ENCODE measurements at regions not wholly inside any gene's neighbourhood (a gene's known extent, or its start where the extent isn't known, plus 50 kb on each side); places are given as distances from the start of the nearest gene placed in this dataset.

- no peak overlapping the region for H3K4me3 ChIP-seq (ENCODE audit: insufficient read depth, low read depth, low read length)
- H2BK5ac ChIP-seq (ENCODE audit: low read depth, low read length, poor library complexity, severe bottlenecking) = no peak overlapping the region
- H2BK20ac ChIP-seq (ENCODE audit: low read depth, low read length) = no peak overlapping the region
- no peak overlapping the region for H3K14ac ChIP-seq (replicated peaks; ENCODE audit: low read depth, low read length)
- H3K23ac ChIP-seq (ENCODE audit: low read depth, low read length) = no peak overlapping the region
- H3K9ac ChIP-seq (ENCODE audit: low read depth, low read length) = no peak overlapping the region
- H3K4me1 ChIP-seq (ENCODE audit: control insufficient read depth, insufficient read depth, low read length) = peaks cover 2% of the 10 kb centered on the region; the same call in 1 of the 2 replicates
- no peak overlapping the region for H2BK15ac ChIP-seq (ENCODE audit: low read depth, low read length)
- no peak overlapping the region for H3K4me2 ChIP-seq (ENCODE audit: low read depth, low read length)
- dilution Hi-C loops (cut with HindIII; ENCODE audit: low sequenced_read_pairs, unreplicated experiment) (no loop called here), intact Hi-C loops (cut with micrococcal nuclease) (no loop called here), in situ Hi-C loops (cut with MboI; ENCODE audit: low sequenced_read_pairs) (no loop called here)
- DNase-seq (peak; percentile 15), ATAC-seq (ENCODE audit: low read depth) (peak; percentile 36)
- H4K5ac ChIP-seq (ENCODE audit: low read depth, low read length) = no peak overlapping the region
- no peak overlapping the region for H4K8ac ChIP-seq (ENCODE audit: low read depth in 2 of 2, low read length in 2 of 2)
- H3K9me3 ChIP-seq (ENCODE audit: control insufficient read depth, insufficient read depth, low read length) = no peaks in the 10 kb centered on the region
- H3K9me1 ChIP-seq (ENCODE audit: insufficient read depth, low read length) = no peaks in the 10 kb centered on the region
- no peak overlapping the region for H4K91ac ChIP-seq (ENCODE audit: insufficient read depth, low read depth, low read length)
- H3K79me1 ChIP-seq (ENCODE audit: low read depth in 1 of 2, low read length in 2 of 2) = no peaks in the 10 kb centered on the region
- peak overlapping the region; percentile 54 for H2AFZ ChIP-seq (replicated peaks; ENCODE audit: low read length, poor library complexity)
- no TSS peak for BruUV-seq (replicated peaks)
- no peak overlapping the region for H2BK120ac ChIP-seq (ENCODE audit: low read depth, low read length)
- H3K56ac ChIP-seq (ENCODE audit: extremely low read depth, insufficient read depth, low read length) = no peak overlapping the region
- H3K18ac ChIP-seq (ENCODE audit: low read depth, low read length) = no peak overlapping the region
- H3K27ac ChIP-seq (ENCODE audit: insufficient read depth, low read length) = no peak overlapping the region
- H3K4ac ChIP-seq (ENCODE audit: low read depth, low read length) = no peak overlapping the region
- POLR2A ChIA-PET (ENCODE audit: unreplicated experiment) = no interaction called here
- peaks cover 3% of the 10 kb centered on the region for H3K27me3 ChIP-seq (ENCODE audit: control insufficient read depth, insufficient read depth, low read length)
- CTCF ChIA-PET = interaction anchor here (1.5 kb wide), 1 partner anchor 392 kb away, joined by 3 read pairs; no protein-coding TSS in a partner anchor
- TF ChIP-seq MAZ (IDR thresholded peaks at IDR 0.05; ENCODE audit: borderline replicate concordance, low read depth, low read length) = no peak
- TF ChIP-seq NFE2L2 (IDR thresholded peaks at IDR 0.05; ENCODE audit: low read depth, low read length) = no peak
- no peak for TF ChIP-seq SMC3 (IDR thresholded peaks at IDR 0.05; ENCODE audit: low read depth, low read length)
- TF ChIP-seq RAD21 (IDR thresholded peaks at IDR 0.05; ENCODE audit: low read length) = peak; percentile 52
- TF ChIP-seq POLR2A (IDR thresholded peaks at IDR 0.05; ENCODE audit: low read depth, low read length) = no peak
- no peak for TF ChIP-seq FOS (IDR thresholded peaks at IDR 0.05; ENCODE audit: low read depth, low read length)
- TF ChIP-seq CTCF (conservative IDR thresholded peaks at IDR 0.05; ENCODE audit: low read depth, low read length) = peak; percentile 35
- TF ChIP-seq MAFK (IDR thresholded peaks at IDR 0.05; ENCODE audit: low read depth, low read length) = no peak
- H3K36me3 ChIP-seq (ENCODE audit: control insufficient read depth, insufficient read depth, low read length) = no peaks in the 10 kb centered on the region
- WGBS, 2 experiments (ENCODE audit: extremely low coverage in 2 of 2, insufficient read length in 1 of 2) = 54% methylated on average over 4 of the region's 6 CpGs; no CpG with 5 or more reads in 1 of the 2 experiments
- H2AK5ac ChIP-seq (ENCODE audit: low read depth, low read length) = no peak overlapping the region
- H2AK9ac ChIP-seq (replicated peaks; ENCODE audit: low read depth, low read length, poor library complexity) = peak overlapping the region; percentile 68
- no peaks in the 10 kb centered on the region for H4K20me1 ChIP-seq (ENCODE audit: insufficient read depth, low read length)
These were observed 133.5 kb upstream of the PRSS58 start for GRCh38 chr7:142391191-142391992.
